ENCODE measurements at regions not wholly inside any gene's neighbourhood (a gene's known extent, or its start where the extent isn't known, plus 50 kb on each side); places are given as distances from the start of the nearest gene placed in this dataset.
"Not testable (repeated sequence)": the region's sequence is repeated elsewhere in the genome, so short reads cannot be mapped to it uniquely, and the experiment has no call there.

DNA sequence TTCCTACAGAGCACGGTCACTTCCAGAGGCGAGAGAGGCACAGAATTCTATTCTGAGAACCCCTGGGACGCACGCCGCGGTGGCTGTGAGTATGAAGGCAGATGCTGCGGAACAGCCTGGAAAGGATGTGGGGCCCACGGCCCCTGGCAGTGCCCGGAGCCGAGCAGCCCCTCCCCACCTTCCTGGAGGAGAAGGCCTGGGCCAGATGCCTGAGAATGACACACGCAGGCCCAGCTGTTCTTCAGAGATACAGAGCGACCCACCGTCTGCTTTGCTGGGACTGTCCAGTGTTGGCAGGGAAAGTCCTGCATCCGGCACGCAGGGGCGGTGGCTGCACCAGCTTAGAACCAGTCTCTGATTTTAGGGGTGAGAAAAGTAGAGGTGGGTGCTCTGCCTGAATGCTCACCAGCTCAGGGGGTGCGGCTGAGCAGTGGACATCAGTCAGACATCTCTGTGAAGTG, 116.7 kb upstream of the LPCAT1 start:
- in situ Hi-C loops (cut with HindIII; ENCODE audit: low sequenced_read_pairs): loop anchor here (25.0 kb wide), 1 partner anchor 178 kb away; no protein-coding TSS in a partner anchor

DNA sequence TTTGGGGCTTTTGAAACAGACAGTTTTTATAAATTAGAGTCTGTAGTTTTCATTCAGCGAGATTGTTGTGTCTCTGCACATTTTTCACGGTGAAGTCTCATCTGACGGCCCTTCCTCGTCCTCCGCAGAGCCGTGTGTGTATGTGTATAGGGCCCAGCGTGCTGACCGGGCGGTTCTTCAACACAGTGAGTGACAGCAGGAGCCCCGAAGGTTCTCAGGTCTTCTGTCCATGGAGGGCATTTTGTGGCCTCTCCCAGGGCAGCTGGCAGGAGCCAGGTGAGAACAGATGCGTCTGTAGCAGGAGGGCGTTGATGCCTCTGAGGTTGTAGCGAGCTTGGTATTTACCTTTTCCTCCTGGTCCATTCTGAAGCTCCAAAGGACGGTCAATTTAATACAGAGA, 116.0 kb upstream of the LPCAT1 start:
- in situ Hi-C loops (cut with HindIII; ENCODE audit: low sequenced_read_pairs): loop anchor here (25.0 kb wide), 1 partner anchor 177 kb away; no protein-coding TSS in a partner anchor

DNA sequence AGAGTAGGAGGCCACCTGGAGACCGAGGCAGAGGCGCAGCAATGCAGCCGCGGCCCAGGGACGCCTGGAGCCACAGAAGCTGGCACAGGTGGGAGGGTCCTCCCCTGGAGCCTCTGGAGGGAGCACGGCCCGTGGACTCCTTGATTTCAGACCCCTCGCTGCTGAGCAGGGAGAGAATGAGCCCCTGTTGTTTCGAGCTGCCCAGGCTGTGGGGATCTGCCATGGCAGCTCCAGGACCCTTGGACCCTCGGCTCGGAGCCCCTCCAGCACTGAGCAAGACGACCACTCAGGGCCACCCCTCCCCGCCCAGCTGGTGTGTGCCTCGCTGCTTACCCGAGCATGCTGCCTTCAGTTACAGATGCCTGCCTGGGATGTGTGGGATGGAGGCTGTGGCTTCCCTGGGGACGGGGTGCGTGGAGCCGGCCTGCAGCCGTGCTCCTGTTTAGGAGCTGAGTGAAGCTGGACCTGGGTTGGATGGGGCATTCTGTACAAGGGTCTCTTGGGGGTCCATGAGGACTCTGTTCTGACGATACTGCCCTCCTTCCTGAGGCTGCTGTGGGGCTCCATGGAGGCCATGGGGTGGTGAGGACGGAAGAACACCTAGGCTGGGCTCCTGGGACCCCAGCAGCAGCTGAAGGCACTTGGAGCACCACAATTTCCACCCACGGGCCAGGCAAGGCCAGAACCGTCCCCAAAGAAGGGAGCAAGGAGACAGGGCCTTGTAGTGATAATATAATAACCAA, 115.1 kb upstream of the LPCAT1 start:
- in situ Hi-C loops (cut with HindIII; ENCODE audit: low sequenced_read_pairs): loop anchor here (25.0 kb wide), 1 partner anchor 177 kb away; no protein-coding TSS in a partner anchor

DNA sequence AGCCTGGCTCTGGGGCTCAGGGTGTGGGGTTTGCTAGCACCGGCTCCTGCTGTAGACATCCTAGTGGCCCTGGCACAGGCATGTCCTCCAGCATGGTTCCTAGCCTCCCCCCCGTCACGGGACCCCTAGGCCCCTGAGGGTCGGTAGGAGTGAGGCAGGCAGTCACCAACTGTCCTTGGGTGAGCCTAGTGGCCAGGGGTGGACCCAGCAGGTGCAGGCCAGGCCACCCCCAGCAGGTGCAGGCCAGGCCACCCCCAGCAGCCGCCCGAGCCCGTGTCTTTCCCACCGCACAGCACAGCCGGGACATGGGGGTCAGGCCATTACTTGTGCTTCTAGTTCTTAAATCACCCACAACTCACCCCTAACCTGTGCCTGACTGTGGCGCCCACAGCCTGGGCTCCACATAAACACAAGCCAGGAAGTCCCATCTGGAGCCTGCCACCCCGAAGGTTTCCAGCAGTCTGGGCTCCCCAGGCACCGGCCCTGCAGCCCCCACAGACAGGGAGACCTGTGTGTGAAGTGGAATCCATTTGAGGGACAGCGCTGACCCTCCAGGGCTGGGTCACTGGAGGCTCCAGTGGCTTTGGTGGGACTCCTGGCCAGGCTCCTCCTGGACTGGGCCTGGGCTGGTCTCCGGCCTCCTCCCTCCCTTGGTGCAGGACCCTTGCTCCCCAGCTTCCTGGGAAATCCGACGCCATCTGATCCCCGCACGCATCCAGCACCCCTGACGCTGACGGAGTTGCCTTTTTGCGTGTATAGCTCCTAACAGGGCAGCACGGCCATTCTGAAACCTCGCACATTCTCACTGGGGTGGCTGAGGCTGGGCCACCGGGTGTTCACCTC, 114.1 kb upstream of the LPCAT1 start:
- in situ Hi-C loops (cut with HindIII; ENCODE audit: low sequenced_read_pairs): loop anchor here (25.0 kb wide), 1 partner anchor 176 kb away; no protein-coding TSS in a partner anchor

DNA sequence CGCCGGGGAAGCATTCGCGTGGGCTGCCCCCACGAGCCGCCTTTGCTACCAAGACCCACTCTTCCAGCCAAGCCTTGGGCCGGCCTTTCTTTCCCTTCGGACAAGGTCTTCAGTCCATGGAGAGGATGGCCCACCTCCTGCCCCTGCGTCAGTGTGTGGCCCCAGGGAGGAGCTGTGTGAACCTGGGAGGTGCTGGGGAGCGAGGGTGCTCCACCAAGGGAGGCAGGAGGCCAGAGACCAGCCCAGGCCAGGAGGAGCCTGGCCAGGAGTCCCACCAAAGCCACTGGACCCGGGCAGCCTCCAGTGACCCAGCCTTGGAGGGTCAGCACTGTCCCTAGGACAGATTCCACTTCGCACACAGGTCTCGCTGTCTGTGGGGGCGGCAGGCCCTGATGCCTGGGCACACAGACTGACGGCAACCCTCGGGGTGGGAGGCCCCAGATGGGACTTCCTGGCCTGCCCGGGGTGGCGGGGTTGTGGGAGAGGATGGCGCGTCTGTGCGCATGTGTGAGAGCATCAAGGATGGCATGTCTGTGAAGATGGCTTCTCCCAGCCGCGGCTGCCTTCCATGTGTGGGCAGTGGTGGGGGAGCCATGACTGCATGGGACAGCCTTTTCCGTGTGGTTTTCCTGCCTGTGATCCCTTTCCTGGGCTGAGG, 113.3 kb upstream of the LPCAT1 start:
- in situ Hi-C loops (cut with HindIII; ENCODE audit: low sequenced_read_pairs): loop anchor here (25.0 kb wide), 1 partner anchor 175 kb away; no protein-coding TSS in a partner anchor

DNA sequence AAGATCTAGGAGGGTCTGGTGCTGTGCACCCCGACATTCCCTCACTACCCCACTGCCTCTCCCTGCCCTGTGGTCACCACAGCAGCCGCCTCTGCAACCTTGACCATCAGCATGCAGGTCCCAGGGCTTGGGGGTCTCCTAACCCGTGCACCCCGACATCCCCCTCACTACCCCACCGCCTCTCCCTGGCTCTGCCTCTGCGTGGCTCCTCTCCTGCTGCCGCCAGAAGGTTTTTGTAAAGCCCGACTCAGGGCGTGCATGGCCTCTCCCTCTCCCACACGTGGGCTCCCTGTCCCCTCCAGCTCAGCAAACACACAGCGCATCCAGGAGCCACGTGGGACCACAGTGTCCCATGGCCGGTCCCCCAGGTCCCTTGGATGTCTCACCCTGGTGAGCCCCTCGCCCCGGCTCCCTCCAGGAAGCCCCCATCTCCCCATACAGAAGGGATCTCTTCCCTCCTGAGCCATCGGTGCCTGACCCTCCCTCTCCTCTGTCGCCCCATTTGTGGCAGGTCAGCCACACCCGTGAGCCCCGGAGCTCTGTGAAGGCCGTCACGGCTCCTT, 112.5 kb upstream of the LPCAT1 start:
- in situ Hi-C loops (cut with HindIII; ENCODE audit: low sequenced_read_pairs): loop anchor here (25.0 kb wide), 1 partner anchor 174 kb away; no protein-coding TSS in a partner anchor

DNA sequence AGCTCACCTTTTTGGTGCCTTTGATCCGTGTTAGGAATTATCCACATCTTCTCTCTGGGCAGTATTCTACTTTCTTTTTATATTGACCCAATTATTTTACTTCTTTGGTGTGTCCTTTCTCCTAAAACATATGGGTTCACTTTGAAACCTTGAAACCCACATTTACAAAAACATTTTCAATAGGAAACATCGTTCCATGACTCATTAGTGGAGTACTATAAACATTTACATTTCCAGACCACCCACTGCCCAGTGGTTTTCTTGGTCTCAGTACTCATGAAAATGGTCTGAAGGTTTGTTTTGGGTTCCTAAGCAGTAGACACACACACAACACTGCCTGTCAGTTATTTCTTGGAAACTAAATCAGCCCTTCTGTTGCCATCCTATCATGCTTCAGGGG, 111.7 kb upstream of the LPCAT1 start:
- in situ Hi-C loops (cut with HindIII; ENCODE audit: low sequenced_read_pairs): loop anchor here (25.0 kb wide), 1 partner anchor 173 kb away; no protein-coding TSS in a partner anchor

DNA sequence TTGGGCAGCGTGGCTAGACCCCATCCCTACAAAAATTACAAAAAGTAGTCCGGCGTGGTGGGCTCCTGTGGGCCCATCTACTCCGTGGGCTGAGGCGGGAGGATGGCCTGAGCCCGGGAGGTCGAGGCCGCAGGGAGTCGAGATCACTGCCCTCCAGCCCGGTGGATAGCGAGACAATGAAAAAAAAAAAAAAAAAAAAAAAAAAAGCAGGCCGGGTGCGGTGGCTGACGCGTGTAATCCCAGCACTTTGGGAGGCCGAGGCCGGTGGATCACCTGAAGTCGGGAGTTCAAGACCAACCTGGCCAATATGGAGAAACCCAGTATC, 110.5 kb upstream of the LPCAT1 start:
- in situ Hi-C loops (cut with HindIII; ENCODE audit: low sequenced_read_pairs): loop anchor here (25.0 kb wide), 1 partner anchor 172 kb away; no protein-coding TSS in a partner anchor

DNA sequence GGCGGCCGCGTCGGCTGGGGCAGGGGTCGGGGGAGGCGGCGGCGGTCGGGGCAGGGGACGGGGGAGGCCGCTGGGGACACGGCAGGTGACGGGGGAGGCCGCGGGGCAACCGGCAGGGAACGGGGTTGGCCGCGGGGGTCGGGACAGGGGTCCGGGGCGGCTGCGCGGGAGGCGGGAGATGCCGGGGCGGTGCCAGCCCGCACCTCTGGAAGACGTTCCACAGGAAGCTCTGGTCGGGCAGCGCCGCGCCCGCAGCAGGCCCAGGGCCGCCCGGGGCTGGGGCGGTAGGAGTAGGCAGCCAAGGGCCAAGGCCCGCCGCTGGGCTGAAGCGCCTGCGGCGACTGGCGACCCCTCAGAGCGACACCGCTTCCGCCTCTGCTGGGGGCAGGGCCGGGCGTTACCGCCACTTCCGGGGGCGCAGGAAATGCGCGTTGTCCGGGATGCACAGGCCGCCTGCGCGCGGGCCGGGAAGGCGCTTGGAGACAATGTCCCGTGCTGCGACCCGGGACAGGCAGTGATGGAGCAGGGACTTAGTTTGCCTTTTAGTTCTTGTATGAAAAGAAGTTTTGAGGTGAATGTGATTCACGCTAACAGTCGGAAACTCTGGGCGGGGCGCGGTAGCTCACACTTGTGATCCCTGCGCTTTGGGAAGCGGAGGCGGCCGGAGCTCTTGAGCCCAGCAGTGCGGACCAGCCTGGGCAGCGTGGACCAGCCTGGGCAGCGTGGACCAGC, 110.0 kb upstream of the LPCAT1 start:
- in situ Hi-C loops (cut with HindIII; ENCODE audit: low sequenced_read_pairs): loop anchor here (25.0 kb wide), 1 partner anchor 171 kb away; no protein-coding TSS in a partner anchor

DNA sequence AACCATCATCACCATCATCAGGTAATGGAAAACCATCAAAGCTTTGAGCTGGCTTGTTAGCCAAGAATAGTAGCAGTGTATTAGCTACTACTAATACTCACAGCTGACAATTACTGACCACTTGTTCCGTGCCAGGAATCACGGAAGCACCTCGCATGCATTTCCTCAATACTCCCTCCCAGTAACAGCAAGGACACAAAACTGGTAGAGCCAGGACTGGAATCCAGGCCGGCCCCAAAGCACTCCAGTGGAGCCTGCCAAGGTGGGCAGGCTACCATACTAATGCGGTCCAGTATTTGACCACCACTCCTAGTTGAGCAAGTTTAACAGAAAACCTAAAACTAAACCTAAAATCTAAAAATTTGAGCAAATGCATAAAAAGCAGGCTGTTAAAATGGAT, 107.2 kb upstream of the LPCAT1 start:
- in situ Hi-C loops (cut with HindIII; ENCODE audit: low sequenced_read_pairs): loop anchor here (25.0 kb wide), 1 partner anchor 169 kb away; no protein-coding TSS in a partner anchor

DNA sequence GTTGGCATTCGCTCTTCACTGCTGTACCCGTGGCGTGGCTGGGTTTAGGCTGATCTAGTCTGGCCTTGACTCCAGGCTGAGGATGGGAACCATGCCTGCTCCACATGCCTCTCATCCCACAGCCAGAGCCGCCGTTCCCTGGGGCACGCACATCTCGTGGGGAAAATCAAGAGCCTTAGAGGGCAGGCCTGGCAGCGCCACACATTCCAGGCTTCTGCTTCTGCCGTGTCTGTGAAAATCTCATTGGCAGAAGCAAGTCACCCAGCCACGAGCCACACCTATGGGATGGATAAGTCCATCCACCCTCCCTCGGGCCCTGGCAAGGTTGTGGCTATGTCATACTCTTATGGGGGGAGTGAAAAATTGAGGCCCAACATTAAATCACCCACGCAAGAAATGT, 102.6 kb upstream of the LPCAT1 start:
- in situ Hi-C loops (cut with HindIII; ENCODE audit: low sequenced_read_pairs): loop anchor here (25.0 kb wide), 1 partner anchor 164 kb away; no protein-coding TSS in a partner anchor

DNA sequence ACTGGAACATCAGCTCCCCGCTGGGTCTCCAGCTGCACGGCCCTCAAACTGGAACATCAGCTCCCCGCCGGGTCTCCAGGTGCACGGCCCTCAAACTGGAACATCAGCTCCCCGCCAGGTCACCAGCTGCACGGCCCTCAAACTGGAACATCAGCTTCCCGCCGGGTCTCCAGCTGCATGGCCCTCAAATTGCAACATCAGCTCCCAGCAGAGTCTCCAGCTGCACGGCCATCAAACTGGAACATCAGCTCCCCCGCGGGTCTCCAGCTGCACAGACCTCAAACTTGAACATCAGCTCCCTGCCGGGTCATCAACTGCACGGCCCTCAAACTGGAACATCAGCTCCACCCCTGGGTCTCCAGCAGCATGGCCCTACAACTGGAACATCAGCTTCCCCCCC, 95.8 kb upstream of the LPCAT1 start:
- in situ Hi-C loops (cut with HindIII; ENCODE audit: low sequenced_read_pairs): not testable (repeated sequence)

DNA sequence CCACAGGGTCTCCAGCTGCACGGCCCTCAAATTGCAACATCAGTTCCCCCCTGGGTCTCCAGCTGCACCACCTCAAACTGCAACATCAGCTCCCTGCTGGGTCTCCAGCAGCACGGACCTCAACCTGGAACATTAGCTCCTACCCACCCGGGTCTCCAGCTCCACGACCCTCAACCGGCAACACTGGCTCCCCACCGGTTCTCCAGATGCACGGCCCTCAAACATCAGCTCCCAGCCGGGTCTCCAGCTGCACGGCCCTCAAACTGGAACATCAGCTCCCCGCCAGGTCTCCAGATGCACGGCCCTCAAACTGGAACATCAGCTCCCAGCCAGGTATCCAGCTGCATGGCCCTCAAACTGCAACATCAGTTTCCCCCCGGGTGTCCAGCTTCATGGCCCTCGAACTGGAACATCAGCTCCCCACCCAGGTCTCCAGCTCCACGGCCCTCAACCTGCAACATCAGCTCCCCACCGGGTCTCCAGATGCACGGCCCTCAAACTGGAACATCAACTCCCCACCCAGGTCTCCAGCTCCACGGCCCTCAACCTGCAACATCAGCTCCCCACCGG, 94.6 kb upstream of the LPCAT1 start:
- in situ Hi-C loops (cut with HindIII; ENCODE audit: low sequenced_read_pairs): not testable (repeated sequence)

DNA sequence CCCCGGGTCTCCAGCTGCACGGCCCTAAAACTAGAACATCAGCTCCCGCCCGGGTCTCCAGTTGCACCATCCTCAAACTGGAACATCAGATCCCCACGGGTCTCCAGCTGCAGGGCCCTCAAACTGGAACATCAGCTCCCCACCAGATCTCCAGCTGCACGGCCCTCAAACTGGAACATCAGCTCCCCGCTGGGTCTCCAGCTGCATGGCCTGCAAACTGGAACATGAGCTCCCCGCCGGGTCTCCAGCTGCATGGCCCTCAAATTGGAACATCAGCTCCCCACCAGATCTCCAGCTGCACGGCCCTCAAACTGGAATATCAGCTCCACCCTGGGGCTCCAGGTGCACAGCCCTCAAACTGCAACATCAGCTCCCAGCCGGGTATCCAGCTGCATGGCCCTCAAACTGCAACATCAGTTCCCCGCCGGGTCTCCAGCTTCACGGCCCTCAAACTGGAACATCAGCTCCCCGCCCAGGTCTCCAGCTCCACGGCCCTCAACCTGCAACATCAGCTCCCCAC, 93.5 kb upstream of the LPCAT1 start:
- in situ Hi-C loops (cut with HindIII; ENCODE audit: low sequenced_read_pairs): not testable (repeated sequence)

DNA sequence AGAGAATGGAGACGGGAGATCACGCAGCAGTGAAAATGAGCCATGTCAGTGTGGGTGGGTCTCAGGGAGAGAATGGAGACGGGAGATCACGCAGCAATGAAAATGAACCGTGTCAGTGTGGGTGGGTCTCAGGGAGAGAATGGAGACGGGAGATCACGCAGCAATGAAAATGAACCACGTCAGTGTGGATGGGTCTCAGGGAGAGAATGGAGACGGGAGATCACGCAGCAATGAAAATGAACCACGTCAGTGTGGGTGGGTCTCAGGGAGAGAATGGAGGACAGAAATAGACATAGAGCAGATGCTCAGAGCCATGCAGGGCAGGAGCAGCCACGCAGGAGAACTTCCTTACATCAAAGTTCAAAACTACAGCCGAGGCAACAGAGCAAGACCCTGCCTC, 89.8 kb upstream of the LPCAT1 start:
- in situ Hi-C loops (cut with HindIII; ENCODE audit: low sequenced_read_pairs): not testable (repeated sequence)

DNA sequence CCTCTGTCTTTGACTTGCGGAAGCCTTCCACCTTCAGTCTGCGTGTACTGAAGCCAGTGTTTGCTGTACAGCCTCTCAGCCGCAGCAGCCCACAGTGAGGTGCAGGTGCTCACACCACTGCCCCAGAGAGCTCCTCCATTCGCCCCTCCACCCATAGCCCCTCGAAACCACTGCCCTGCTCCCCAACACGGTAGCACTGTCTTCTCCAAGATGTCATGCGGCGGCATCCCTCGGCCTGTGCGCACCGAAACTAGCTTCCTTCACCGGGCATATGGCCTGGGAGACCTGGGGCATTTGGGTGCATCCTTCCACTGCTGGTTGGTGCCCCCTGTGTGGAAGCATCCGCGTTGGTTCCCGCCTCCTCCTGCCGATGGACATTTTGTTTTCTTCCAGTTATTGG, 86.8 kb upstream of the LPCAT1 start:
- in situ Hi-C loops (cut with HindIII; ENCODE audit: low sequenced_read_pairs): not testable (repeated sequence)

DNA sequence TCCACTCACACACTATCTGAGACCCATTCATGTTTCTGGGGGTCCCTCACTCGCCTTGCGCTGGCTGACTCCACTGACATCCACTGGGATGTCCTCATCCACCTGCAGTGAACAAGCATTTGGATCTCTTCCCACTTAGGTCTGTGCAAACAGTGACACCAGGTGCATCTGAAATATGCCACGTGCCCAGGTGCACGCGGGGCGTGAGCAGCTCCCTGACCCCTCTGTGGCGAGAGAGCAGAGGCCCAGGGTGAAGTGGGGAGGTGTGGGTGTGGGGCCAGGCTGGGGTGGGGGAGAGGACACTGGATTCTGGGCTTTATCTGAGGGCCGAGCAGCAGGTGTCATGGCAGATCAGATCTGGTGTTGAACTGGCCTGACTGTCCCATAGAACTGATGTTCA, 85.4 kb upstream of the LPCAT1 start:
- in situ Hi-C loops (cut with HindIII; ENCODE audit: low sequenced_read_pairs): not testable (repeated sequence)

DNA sequence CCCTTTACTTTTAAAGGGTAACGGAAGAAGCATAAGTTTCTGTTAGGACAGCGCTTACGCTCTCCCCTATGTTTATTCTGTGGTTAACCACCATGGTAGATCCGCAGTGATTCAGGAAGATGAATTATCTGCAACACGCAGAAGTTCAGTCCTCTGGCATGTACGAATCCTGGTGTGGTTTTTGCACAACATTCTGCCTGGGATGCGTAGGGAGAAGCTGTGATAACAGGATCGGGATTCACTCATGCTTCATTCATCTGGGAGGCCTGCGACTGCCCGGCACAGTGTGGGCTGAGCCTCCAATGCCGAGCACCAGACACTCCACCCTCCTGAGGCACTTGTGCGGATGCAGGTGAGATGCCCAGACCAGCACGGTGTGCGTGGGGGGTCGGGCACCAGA, 84.6 kb upstream of the LPCAT1 start:
- in situ Hi-C loops (cut with HindIII; ENCODE audit: low sequenced_read_pairs): not testable (repeated sequence)

DNA sequence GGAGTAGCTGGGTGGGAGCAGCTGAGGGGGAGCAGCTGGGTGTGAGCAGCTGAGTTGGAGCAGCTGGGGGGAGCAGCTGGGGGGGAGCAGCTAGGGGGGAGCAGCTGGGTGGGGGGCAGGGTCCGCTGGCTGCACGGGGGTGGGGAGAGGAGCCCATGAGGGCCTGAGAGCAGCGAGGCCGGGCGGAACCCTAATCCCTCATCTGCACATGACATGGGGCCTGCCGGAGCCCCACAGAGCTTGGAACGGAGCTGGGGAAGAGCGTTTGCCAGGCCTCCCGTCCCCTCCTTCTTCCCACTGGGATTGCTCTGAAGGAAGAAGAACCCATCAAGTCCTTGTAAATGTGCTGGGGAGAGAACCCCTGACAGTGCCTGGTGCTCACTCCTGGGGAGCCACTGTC, 83.2 kb upstream of the LPCAT1 start:
- in situ Hi-C loops (cut with HindIII; ENCODE audit: low sequenced_read_pairs): not testable (repeated sequence)

Data from DLD1 (cell line).